Ureter (tissue), 1 donor: ENCODE measurements at regions not wholly inside any gene's neighbourhood (a gene's known extent, or its start where the extent isn't known, plus 50 kb on each side); places are given as distances from the start of the nearest gene placed in this dataset.

ENCODE experiments used
- DNase-seq: peaks from one replicate; pipeline ENCODE4 v3.0.0-alpha.2; 2020; ENCODE audit warnings: low spot score
- donor health status: DM: yes; HTN: yes; CAD: no.

DNA sequence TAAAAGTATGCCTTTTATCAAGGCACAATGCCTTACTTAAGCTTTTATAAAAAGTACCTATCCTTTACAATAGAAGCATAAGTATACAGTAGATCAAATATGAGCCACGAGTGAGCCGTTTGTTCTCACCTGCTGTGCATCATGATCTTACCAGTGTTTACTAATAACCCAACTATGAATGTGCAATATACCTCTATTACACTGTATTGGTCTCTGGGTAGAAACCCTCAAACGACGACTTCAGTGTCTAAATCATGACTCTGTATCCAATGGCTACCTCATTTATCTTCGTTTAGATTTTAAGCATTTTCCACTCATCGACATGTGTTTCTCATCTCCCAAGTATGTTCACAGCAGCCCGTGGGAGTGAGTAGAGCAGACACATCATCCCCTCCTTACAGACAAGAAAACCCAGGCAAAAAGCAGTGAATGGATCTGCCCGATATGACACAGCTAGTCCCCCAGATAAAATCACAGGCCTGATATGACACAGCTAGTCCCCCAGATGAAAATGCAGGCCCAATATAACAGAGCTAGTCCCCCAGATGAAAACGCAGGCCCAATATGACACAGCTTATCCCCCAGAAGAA, 279.8 kb downstream of the TNS1 start:
- no peak for DNase-seq

DNA sequence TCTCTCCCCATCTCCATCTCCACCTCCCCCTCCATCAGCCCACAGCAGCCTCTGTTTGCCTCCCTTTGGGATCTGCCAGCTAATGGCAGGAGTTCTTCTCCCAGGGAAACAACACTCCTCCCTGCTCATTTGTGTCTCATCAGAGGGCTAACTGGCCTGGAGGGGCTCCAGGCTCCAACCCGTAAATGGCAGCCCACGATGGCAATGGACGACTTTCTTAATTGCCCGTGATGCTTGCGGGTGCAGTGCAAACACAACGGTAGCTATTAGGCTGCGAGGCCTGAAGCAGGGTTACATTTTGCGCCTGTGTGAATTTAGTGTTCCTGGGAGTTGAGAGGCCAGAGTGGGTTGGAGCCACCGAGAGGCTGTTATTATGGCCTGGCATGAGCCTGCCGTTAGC, 285.1 kb downstream of the TNS1 start:
- no peak for DNase-seq

DNA sequence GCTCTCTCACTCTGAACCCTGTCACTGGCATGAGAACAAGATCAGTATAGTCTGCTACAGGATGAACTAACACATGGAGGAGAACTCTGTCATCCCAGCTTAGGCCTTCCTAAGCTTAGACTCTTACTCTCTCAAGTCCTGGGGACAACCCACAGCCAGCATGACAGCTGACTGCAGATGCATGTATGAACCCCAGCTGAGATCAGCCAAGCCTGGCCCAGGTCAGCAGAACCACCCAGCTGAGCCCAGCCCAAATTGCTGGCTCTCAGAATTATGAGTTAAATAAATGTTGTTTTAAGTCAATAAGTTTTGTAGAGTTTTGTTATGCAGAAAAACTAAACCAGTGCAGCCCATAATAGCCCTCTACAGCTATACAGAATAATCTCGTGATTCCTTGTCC, 287.3 kb downstream of the TNS1 start:
- DNase-seq: no peak

DNA sequence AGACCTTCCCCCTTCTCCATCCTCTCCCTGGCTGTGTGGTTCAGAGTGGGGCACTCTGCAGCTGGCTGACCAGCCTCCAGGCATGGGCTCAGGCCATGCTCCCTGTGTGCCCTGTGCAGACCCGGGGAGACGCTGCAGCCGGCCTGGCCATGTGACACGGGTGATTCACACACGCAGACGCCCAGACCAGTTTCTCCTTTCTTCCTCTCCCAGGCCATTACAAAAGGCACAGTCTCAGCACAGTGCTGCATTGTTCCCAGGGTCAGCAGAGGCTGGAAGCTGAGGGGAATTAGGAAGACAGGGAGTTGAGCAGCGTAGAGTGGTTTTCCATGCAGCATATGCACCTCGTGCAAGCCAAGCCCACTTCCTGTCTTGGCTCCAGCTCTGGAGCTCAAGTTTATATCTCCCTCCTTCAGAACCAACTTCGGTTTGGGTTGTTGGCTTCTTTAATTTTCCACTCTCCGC, 288.5 kb downstream of the TNS1 start:
- peak; percentile 56 for DNase-seq

DNA sequence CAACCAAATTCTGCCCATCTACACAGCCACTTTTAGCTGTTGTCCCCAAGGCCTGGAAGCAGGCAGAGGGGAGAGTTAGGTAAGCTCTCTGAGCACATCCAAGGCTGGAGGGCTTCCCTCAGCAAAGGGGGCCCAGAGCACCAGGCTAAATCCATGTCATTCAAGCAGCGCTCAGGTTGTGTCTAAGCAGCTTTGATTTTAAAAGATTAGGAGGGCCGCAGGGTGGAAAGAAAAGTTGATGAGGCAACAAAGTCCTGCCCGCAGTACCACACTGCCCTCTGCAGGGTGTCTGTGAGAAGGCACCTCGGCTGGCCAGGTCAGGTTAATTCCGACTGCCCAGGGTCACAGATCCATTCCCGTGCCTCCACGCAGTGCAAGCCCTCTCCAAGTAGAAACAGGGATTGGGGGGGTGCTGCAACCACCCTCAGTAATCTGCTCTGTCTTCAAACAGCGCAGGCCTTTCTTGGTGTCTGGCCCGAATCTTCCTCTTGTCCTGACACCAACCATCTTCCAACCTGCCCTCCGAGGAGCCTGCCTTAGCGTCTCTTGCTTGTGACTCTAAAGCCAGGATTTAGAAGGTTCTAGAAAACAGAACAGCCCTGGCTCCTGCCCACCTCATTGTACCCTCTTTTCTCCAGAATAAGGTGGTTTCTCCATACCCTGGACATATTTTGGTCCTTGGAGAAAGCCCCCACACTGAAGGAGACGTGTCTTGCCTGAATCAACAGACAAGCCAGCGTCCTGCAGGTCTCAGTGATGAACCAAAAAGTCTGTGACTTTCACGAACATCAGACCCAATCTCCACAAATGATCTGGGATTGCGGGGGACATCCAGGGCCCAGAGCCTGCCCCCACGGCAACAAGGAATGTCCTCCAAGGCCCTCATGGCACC, 289.2 kb downstream of the TNS1 start:
- peak; percentile 88 for DNase-seq

DNA sequence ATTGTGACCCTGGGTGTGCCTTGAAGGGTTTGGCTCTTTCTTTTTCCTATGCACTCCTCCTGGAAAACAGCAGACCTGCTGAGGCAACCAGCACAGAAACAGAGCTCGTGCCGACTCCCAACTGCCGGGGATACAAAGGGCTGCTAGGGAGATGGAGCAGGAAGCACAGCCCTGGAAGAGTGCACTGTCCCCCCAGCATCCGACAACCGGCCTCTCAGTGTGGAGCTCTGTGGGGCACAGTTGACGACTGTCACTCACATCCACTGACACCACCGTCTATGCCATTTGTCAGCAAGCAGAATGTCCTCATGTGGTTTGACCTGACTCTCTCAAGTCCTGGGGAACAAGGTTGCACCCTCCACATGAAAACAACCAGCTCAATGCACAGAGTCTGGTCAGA, 290.4 kb downstream of the TNS1 start:
- DNase-seq: no peak

DNA sequence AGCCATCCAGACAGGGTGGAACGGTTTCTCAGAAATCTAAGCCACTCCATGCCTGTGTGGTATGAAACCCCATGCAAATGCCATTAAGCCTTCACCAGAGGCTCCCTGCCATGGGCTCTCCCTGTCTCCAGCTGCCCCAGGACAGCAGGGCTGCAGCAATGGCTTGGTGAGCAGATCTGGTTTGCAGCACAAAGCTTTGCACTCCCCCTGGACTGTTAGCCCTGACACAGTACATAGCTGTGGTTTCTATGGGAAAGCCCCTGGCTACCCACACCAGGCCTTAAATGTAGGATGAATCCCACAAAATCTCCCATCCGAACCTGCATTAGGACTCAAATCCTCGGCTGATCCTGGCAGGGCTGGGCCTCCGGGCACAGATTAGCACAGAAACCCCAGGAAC, 291.6 kb downstream of the TNS1 start:
- DNase-seq: no peak

DNA sequence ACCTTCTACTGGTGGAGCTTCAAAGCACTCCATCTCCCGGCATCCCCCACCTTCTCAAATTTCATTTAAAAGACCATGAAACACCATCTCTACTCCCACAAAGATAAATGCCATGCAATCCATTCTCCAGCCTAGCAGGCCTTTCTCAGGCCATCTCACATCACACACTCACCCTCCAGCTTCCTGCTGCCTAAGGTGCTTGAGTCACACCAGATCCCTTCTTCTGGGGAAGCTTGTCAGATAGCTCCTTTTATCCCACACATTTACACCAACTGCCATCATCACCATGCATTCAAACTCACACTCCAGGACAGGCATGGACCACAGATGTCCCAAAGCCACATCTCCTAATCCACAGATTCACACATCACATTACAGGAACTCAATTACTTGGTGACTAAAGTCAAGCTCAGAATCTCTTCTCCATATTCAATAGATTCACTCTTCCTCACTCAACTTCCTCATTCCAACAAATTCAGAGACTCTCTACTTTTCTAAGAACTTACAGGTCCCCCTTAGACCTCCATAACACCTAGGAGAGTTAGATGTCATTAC, 292.5 kb downstream of the TNS1 start:
- no peak for DNase-seq

DNA sequence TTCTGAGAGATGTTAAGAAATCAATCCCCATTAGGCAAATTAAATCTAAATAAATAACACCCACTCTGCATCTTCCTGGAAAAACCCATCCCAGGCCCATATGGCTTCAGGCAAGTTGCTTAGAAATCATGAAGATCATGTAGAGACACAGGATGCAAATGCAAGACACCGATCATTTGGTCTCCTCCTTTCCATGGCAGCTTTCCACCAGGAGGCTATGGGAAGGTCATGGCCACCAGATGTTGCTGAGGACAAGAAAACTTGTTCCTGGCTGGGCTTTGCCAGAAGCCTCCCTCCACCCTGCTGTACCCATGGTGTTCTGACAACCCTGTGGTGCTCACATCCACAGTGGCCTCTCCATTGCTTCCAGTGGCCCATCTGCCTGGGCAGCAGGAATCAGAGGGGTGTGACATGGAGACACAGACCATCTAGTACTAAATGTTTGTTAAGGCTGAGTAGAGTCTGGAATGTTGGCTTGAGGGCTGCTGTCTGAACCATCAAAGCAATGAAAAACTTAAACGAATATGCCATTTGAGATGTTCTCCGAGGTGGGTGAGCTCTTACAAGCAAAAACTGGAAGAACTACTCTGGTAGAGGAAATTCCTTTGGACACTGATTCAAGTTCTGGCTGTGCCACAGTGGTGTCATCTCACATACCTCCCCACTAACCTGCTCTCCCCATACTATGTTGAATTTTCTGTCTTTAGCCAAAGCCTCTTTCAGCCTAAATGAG, 293.2 kb downstream of the TNS1 start:
- DNase-seq: no peak

DNA sequence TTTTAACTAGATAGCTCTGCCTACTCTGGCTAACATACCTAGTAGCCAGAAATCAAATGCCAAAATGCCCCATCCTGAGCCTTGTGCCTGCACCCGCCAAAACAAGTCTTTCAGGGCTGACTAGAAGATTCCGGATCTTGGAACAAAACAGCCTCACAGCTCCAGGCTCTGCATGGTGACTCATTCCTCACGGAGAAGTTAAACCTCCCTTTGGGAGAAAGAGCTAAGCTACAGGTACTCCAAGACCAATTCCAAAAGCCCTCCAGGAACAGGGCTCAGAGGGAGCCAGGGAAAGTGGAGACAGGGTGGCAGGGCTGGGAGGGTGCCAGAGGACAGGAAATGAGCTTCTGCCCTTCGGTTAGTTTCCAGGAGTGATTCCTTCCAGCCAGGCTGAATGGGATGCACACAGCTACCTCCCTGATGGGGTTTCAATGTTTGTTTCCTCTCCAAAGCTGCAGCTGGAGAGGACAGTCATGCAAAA, 295.6 kb downstream of the TNS1 start:
- no peak for DNase-seq

DNA sequence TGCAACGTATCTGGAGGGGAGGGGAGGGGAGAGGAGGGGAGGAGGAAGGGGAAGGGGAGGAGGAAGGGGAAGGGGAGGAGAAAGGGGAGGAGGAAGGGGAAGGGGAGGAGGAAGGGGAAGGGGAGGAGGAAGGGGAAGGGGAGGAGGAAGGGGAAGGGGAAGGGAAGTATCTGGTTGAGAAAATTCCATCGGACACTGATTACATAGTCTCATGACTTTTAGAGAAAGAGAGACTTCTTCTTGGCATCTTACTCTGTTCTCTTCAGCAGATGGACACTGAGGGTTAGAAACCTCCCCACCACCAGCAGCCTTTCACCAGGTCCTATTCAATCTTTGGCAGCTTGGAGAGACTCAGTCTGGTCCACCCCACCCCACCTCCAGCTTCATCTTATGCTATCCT, 296.3 kb downstream of the TNS1 start:
- no peak for DNase-seq

DNA sequence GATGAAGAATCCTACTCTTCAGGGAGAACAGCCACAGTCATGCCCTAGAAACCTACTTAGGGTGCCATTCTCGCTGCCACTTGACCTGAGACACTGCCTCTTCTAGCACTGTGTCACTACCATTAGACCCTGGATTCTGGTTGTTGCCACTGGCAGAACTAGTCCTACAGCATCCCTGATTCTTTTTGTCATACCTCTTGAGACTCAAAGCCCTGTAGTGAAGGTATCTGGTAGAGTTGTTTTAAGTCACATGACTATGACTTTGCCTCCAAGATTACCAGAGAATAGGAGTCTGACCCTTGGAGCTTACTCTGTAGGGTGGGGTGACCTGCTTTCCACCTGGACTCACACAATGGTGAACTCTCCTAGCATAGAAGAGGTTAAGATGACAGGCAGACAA, 296.7 kb downstream of the TNS1 start:
- peak; percentile 29 for DNase-seq

DNA sequence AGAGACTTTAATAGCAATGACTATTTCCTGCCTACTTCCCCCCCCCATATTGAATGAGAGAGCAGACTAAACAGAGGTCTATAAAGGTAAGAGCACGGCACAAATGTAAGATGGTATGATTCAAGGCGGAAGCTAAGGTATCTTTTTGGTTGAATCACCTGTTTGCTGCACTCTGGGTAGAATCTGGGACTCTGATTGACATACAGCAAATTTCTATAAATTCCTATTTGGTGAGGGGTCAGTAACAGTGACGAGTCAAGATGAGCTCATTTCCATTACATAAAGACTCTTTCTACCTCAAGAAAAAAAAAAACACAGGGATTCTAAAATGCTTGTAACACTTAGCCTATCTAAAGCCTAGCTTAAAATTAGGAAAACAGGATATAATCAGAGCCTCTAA, 297.3 kb downstream of the TNS1 start:
- no peak for DNase-seq

DNA sequence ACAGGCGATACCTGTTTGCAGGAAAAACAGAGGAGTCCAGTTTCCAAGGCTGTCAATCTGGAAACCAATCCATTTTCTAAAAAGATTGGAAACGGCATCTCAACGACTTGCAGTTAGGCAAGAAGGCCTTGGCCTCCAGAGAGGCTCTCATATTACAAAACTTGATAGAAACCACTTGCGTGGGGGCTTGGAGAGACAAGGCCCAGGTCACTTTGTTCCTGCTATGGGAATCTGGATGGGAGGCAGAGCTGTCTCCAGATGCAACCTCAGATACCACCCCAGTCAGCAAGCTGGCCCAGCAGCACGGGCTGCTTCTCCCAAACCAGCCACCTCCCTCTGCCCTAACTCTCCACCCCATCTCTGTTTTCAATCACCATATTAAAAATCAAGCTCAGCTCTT, 298.8 kb downstream of the TNS1 start:
- DNase-seq: no peak

DNA sequence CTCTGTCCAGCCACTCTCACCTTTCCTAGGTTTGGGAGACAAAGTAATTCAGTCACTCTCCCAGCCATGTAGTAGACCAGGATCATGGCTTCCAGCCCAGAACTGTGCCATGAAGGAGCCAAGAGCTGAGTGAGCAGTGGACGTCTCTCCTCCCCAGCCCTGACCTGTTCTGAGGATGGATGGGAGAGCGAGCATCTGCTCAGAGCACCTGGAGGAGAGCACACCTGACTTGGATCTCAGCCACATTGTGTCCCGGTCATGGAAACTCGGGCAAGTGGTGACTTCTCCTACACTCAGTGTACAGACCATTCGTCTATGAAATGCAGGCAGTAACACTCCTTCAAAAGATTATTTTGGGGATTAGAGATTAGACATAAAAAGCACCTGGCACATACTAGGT, 299.7 kb downstream of the TNS1 start:
- no peak for DNase-seq

DNA sequence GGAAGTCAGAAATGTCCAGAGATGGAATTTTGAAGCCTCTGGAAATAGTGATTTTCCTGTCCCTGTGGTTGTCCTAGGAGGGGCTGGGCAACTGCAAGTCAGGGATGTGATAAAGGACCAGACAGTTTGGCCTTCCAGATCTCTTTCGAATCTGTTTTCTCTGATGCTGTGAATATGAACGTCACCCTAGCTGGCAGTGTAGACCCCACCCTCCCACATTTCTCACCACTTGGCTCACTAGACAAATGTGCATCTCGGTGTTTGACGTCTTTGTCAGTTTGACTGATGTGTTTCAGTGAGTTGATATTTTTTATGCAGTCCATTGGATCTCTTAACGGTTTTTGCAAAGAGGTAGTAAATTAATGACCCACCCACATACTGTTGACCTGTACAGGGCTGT, 301.2 kb downstream of the TNS1 start:
- DNase-seq: no peak

DNA sequence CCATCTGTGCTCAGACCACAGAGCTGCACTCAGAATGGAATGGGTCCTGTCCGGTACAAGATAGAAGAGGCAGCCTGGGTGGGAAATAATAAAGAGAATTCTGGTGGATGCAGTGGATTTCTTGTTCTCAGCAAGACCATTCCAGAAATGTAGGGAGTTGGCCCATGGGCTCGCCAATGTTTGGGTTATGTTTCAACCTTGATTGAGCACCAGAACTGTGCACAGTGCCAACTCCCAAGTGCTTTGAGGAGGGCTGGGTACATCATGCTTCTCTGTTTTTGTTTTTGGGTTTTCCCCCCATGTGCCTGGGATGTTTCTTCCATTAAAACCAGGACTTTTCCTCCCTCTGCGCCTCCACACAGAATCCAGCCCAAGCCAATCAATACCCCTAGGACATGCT, 304.1 kb downstream of the TNS1 start:
- DNase-seq: no peak

DNA sequence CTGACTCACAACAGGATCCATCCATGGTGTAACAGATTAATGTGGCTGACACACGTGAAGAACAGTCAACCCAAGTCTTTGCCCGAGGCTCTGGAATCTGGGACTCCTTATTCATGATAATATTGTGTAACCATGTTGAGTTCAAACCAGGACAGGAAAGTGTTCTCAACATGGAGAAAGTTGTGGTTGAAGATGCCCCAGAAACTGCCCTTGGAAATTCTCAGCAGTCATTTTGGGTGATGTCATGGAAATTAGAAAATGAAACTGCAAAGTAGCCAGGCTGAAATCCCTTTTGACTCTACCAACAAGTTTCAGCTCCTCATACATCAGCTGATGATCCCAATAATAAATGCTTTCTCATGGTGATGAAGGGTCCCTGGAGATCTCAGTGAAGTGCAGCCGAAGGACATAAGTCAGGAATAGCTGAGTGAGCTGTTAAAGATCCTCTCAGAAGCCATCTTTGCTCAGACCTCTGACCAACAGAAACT, 307.7 kb downstream of the TNS1 start:
- no peak for DNase-seq

DNA sequence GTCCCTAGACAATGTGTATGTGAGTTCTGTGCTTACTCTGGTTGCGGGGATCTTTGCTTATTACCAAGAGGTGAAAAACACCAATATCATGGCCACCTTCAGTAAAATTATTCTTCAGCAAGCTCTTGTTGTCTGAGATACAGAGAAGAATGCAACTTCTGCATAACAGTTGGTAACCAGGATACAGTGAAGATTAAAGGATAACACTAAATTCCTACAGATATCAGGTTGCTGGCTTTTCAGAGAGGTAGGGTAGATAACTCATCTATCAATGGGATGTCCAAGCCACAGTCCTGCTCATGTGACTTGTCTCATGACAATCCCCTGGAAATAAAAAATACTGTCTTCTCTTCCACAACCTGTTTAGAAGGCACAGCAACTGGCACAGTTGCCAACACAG, 308.5 kb downstream of the TNS1 start:
- no peak for DNase-seq

DNA sequence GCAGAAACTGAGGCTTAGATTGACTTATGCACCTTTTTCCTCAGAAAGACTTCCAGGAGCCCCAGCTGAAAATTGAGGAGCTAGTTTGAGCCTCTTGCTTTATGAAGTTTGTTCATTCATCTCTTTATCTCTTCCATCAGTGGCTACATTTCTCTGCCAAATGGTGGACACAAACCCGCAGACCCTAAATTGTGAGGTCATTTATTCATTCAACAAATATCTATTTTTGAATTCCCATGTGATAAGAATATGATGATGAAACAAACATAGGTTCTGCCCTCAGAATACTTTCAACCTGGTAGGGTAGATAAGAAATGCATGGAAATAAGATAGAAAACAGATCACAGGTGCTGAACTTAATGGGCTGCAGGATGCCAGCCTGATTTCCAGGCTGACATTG, 309.4 kb downstream of the TNS1 start:
- no peak for DNase-seq

DNA sequence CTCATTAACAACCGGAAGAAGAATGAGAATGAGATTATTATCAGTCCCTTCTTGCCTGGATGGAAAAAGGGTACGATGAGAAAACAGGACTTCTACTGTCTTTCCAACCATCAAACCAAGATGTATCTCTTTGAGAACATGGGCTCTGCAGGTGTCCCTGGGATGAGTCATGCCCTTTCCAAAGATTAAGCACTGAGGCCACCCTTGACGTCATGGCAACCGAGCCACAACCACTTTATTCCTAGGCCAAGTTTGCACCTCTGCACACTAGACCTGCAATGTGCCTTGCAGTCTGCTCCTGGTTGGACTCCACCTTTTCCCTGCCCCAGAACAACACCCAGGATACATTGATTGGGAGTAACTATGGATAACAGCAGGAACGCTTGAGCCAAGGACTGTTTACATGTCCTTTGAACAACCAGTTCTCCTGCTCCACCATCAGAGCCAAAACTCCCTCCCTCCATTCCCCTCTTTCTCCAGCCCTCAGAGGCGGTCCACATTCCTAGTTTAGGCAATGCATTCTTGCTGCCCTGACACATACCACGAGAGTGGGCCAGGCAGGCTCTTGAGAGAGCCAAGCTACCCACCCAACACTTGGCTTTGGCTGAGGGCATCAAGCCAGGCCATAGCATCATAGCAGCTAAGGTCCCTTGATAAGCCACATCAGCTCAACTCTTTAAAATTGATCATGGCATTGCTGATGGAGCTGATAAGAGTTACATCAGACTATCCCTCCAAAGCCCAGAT, 310.7 kb downstream of the TNS1 start:
- no peak for DNase-seq
